Endothelial cell of umbilical vein (primary cell): ENCODE measurements at regions not wholly inside any gene's neighbourhood (a gene's known extent, or its start where the extent isn't known, plus 50 kb on each side); places are given as distances from the start of the nearest gene placed in this dataset.

ENCODE experiments used
- BruUV-seq: library from RNA; stranded (reverse); fragments of 400-500 nt; replicated peaks from 2 replicates; lab custom pipeline; 2021; lab: Mats Ljungman, UMichigan
- CTCF ChIA-PET: fragments of 300-600, 350-600 bp; sonication (Branson Sonifier 250); formaldehyde crosslinking; loops from one replicate; lab custom pipeline; 2021; ENCODE audit warnings: antibody characterized with exemption, inconsistent platforms; lab: Charles Lee
- POLR2A ChIA-PET: fragments of 300-600, 350-600 bp; sonication (Branson Sonifier 250); formaldehyde crosslinking; loops from one replicate; lab custom pipeline; 2021; ENCODE audit warnings: antibody characterized with exemption, inconsistent platforms; lab: Charles Lee
- DNase-seq: peaks from one replicate; pipeline ENCODE4 v3.0.0-alpha.2; 2011; ENCODE audit warnings: low read depth, low spot score
- FAIRE-seq: peaks from 2 replicates; lab custom pipeline; 2011; peaks lifted over from hg19 to GRCh38; lab: Jason Lieb, UNC
- H2AFZ ChIP-seq: 2 replicates; pipeline ENCODE4 v1.6.0; 2012; ENCODE audit warnings: low read depth, low read length, control low read depth, inconsistent platforms
- H3K27ac ChIP-seq: 2 replicates; pipeline ENCODE4 v1.5.1; 2011; ENCODE audit warnings: low read depth, mild to moderate bottlenecking, control low read depth, low read length, moderate library complexity; ENCODE audit not compliant: insufficient read depth
- H3K27me3 ChIP-seq, 2 experiments: 2 replicates each; pipeline versions ENCODE4 v1.6.0 to v1.6.1; 2011; ENCODE audit warnings: low read length in 2 of 2, mixed read lengths in 1 of 2; ENCODE audit not compliant: control insufficient read depth in 2 of 2, insufficient read depth in 2 of 2
- H3K36me3 ChIP-seq, 2 experiments: 2 replicates in 1 of 2; 3 replicates in 1 of 2; pipeline ENCODE4 v1.5.1; 2011; ENCODE audit warnings: low read length in 2 of 2, mild to moderate bottlenecking in 1 of 2, moderate library complexity in 1 of 2; ENCODE audit not compliant: control insufficient read depth in 2 of 2, insufficient read depth in 2 of 2; ENCODE audit errors: extremely low read depth in 1 of 2
- H3K4me1 ChIP-seq: 3 replicates; pipeline ENCODE4 v1.5.1; 2011; ENCODE audit warnings: mild to moderate bottlenecking, low read length; ENCODE audit not compliant: control insufficient read depth, insufficient read depth; ENCODE audit errors: extremely low read depth
- H3K4me2 ChIP-seq: 2 replicates; pipeline ENCODE4 v1.6.1; 2011; ENCODE audit warnings: low read length, control low read depth, mixed read lengths; ENCODE audit not compliant: insufficient read depth
- H3K4me3 ChIP-seq, 3 experiments: fragments of 200-600 bp in 1 of 3; sonication (generic), shearing (Covaris generic) in 1 of 3; replicated peaks in 1 of 3; 2 replicates each; pipeline ENCODE4 v1.5.1; 2011 to 2016; ENCODE audit warnings: control low read depth in 3 of 3, low read length in 3 of 3, mild to moderate bottlenecking in 2 of 3, inconsistent platforms in 1 of 3, low read depth in 1 of 3, moderate library complexity in 1 of 3; ENCODE audit not compliant: insufficient read depth in 1 of 3
- H3K79me2 ChIP-seq: 2 replicates; pipeline ENCODE4 v1.6.0; 2012; ENCODE audit warnings: low read length, inconsistent platforms; ENCODE audit not compliant: control insufficient read depth, insufficient read depth
- H3K9ac ChIP-seq: replicated peaks from 2 replicates; pipeline ENCODE3; 2011; ENCODE audit warnings: low read length, control low read depth; ENCODE audit not compliant: insufficient read depth; ENCODE audit errors: extremely low read depth
- H3K9me1 ChIP-seq: replicated peaks from 3 replicates; pipeline ENCODE4 v1.6.0; 2011; ENCODE audit warnings: mild to moderate bottlenecking, low read length; ENCODE audit not compliant: control insufficient read depth, insufficient read depth; ENCODE audit errors: extremely low read depth
- H3K9me3 ChIP-seq: replicated peaks from 2 replicates; pipeline ENCODE4 v1.5.1; 2012; ENCODE audit warnings: low read length, inconsistent platforms; ENCODE audit not compliant: control insufficient read depth, insufficient read depth
- H4K20me1 ChIP-seq: replicated peaks from 2 replicates; pipeline ENCODE3; 2011; ENCODE audit warnings: mild to moderate bottlenecking, low read length; ENCODE audit not compliant: control insufficient read depth, insufficient read depth; ENCODE audit errors: extremely low read depth
- CTCF ChIP-seq, 2 donors: IDR thresholded peaks; 1 replicate in 1 of 2; 2 replicates in 1 of 2; pipeline ENCODE4 v1.5.1; 2011; ENCODE audit warnings: low read length in 2 of 2, mild to moderate bottlenecking in 2 of 2, moderate library complexity in 2 of 2, control low read depth in 1 of 2, inconsistent platforms in 1 of 2, low read depth in 1 of 2; ENCODE audit not compliant: insufficient read depth in 1 of 2; ENCODE audit errors: extremely low read depth in 1 of 2
- EZH2 ChIP-seq: IDR thresholded peaks from 2 replicates; pipeline ENCODE4 v1.6.1; 2012; ENCODE audit warnings: borderline replicate concordance, low read depth, mild to moderate bottlenecking, moderate library complexity, low read length, inconsistent platforms; ENCODE audit not compliant: severe bottlenecking
- FOS ChIP-seq: IDR thresholded peaks from 2 replicates; pipeline ENCODE4 v1.6.1; 2011; ENCODE audit warnings: mild to moderate bottlenecking, low read length, moderate library complexity, borderline replicate concordance; ENCODE audit not compliant: insufficient read depth
- GATA2 ChIP-seq: IDR thresholded peaks from 2 replicates; pipeline ENCODE4 v1.7.0; 2011; ENCODE audit warnings: low read depth, mild to moderate bottlenecking, moderate library complexity, mixed read lengths, low read length; ENCODE audit not compliant: insufficient read length, insufficient read depth
- JUN ChIP-seq: IDR thresholded peaks from 2 replicates; pipeline ENCODE4 v1.6.1; 2011; ENCODE audit warnings: borderline replicate concordance, low read depth; ENCODE audit not compliant: insufficient read length, insufficient read depth
- MYC ChIP-seq: IDR thresholded peaks from one replicate; pipeline ENCODE4 v1.6.1; 2011; ENCODE audit warnings: mild to moderate bottlenecking, low read depth, low read length
- POLR2A ChIP-seq: IDR thresholded peaks from 2 replicates; pipeline ENCODE4 v1.6.1; 2012; ENCODE audit warnings: low read depth, mild to moderate bottlenecking, control low read depth, low read length
- POLR2AphosphoS5 ChIP-seq: IDR thresholded peaks from 2 replicates; pipeline ENCODE4 v1.6.1; 2012; ENCODE audit warnings: low read depth, mild to moderate bottlenecking, control low read depth, low read length, moderate library complexity; ENCODE audit not compliant: insufficient read depth
- dilution Hi-C: fragments of 300-500 bp; cut with MboI; formaldehyde crosslinking; loops from one replicate; pipeline ENCODE4 v1.15.0; 2019; ENCODE audit warnings: low sequenced_read_pairs; ENCODE audit not compliant: extremely low pct_ligation_motif_present
- intact Hi-C: fragments of 100-400 bp; cut with micrococcal nuclease; formaldehyde crosslinking; loops from one replicate; pipeline ENCODE4 v1.10.0; 2022
- TF ChIP-seq, protein P1 (sequence below): IDR thresholded peaks from 2 replicates; pipeline ENCODE4 v1.6.1; 2011; ENCODE audit not compliant: insufficient read depth, insufficient read length

GRCh38 chr6:2478200-2478599, 232.8 kb upstream of the GMDS start:
- no peaks in the 10 kb centered on the region for H3K27me3 ChIP-seq
- H2AFZ ChIP-seq, result no peak overlapping the region
- BruUV-seq, result no TSS peak
- no peaks in the 10 kb centered on the region for H3K79me2 ChIP-seq
- H4K20me1 ChIP-seq, result no peaks in the 10 kb centered on the region
- H3K9me3 ChIP-seq, result no peaks in the 10 kb centered on the region
- H3K27ac ChIP-seq, result no peak overlapping the region
- DNase-seq (no peak), FAIRE-seq (no peak)
- POLR2A ChIA-PET, result no interaction called here
- H3K4me1 ChIP-seq, result no peaks in the 10 kb centered on the region
- CTCF ChIA-PET, result no interaction called here
- H3K9ac ChIP-seq, result no peak overlapping the region
- no peaks in the 10 kb centered on the region for H3K9me1 ChIP-seq
- H3K4me3 ChIP-seq, result no peak overlapping the region
- no peak for TF ChIP-seq CTCF (IDR thresholded peaks at IDR 0.05; ENCODE audit: extremely low read depth in 1 of 2, insufficient read depth in 1 of 2, low read depth in 1 of 2, low read length in 2 of 2)
- no peak for TF ChIP-seq POLR2A
- TF ChIP-seq EZH2, result no peak
- TF ChIP-seq POLR2AphosphoS5, result no peak
- TF ChIP-seq, protein P1, sequence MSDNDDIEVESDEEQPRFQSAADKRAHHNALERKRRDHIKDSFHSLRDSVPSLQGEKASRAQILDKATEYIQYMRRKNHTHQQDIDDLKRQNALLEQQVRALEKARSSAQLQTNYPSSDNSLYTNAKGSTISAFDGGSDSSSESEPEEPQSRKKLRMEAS, result no peak
- TF ChIP-seq GATA2, result no peak
- TF ChIP-seq JUN, result no peak
- TF ChIP-seq MYC, result no peak
- no peak for TF ChIP-seq FOS
- dilution Hi-C loops (no loop called here), intact Hi-C loops (no loop called here)
- no peaks in the 10 kb centered on the region for H3K36me3 ChIP-seq
- H3K4me2 ChIP-seq, result no peak overlapping the region
